SH-SY5Y (cell line): ENCODE measurements at regions not wholly inside any gene's neighbourhood (a gene's known extent, or its start where the extent isn't known, plus 50 kb on each side); places are given as distances from the start of the nearest gene placed in this dataset.

Source experiments
- GATA2 ChIP-seq: IDR thresholded peaks from 2 replicates; pipeline ENCODE4 v1.6.1; 2011; ENCODE audit warnings: mild to moderate bottlenecking, low read depth, low read length
- GATA3 ChIP-seq: IDR thresholded peaks from 2 replicates; pipeline ENCODE4 v1.6.1; 2011; ENCODE audit warnings: low read depth, mild to moderate bottlenecking, low read length, moderate library complexity

DNA sequence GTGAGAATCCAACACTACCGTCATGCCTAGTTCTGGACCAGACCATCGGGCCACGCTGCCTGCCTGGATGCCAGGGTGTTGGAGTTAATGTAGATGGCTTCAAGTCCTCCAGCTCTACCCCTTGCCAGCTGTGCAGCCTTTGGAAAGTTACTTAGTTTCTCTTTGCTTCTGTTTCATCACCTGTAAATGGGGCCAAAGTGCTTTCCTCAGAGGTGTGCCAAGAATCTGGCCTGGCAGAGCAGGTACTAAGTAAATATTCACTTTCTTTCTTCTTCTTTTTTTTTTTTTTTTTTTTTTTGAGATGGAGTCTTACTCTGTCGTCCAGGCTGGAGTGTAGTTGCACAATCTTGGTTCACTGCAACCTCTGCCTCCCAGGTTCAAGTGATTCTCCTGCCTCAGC is 159.5 kb upstream of the RPL38 start:
- TF ChIP-seq GATA3: no peak
- no peak for TF ChIP-seq GATA2
